HG03064 (cell line): ENCODE measurements at regions not wholly inside any gene's neighbourhood (a gene's known extent, or its start where the extent isn't known, plus 50 kb on each side); places are given as distances from the start of the nearest gene placed in this dataset.

Experiments used
- ATAC-seq: cut with Tn5 transposase; IDR thresholded peaks from one replicate; pipeline ENCODE4 v1.9.1; 2021; ENCODE audit warnings: low read depth; ENCODE audit not compliant: unreplicated experiment

DNA sequence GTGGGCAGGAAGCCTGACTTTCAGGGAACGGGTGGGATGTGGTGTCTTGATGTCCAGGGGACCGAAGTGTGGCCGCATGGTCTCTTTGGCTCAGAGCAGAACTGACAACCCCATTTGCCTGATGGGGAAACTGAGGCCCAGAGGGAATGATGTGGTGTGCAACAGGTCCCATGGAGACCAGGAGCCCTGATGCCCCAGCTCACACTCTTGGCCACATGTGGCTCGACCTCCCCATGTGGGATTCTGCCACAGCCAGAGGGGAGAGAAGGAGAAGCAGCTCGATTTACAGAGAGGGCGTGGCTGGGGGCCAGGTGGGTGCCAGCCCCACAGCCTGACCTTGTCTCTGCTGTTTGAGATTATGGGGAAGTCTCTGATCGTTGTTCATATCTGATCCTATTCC, 128.1 kb downstream of the TEX29 start:
- no peak for ATAC-seq

DNA sequence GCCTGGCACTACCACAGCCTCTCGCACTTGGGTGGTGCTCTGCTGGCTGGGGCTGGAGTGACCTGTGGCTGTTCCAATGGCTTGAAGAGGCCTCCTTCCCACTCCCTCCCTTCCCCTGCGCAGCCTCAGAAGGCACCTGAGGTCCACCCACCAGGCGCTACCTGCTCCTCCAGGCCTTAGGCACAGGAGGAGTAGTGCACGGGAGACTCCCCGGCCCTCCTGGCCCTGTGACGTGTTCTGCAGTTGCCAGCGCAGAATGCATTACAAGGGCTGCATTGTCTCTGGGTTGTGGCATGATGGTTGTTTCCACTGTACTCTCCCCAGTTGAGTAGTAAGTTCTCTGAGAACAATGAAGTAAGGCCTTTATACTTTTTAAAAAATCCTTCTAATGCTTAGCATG, 128.6 kb downstream of the TEX29 start:
- ATAC-seq, result no peak

DNA sequence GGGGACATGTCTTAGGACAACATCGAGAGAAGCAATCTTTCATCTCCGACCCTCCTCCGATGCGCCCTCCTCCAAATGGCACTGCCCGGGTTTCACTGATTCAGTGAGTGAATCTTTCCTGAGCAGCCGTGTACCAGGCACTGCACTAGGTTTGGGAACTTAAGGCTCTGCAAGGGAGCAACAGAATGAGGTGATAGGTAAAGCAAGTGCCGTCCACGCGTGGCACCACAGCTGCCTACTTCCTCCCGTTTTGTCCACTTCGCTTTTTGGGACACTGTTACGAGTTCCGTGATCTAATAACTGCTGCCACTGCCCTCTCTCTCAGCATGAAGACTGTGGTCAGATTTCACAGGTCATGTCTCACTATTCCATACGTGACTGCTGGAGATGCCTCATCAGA, 131.0 kb downstream of the TEX29 start:
- no peak for ATAC-seq

DNA sequence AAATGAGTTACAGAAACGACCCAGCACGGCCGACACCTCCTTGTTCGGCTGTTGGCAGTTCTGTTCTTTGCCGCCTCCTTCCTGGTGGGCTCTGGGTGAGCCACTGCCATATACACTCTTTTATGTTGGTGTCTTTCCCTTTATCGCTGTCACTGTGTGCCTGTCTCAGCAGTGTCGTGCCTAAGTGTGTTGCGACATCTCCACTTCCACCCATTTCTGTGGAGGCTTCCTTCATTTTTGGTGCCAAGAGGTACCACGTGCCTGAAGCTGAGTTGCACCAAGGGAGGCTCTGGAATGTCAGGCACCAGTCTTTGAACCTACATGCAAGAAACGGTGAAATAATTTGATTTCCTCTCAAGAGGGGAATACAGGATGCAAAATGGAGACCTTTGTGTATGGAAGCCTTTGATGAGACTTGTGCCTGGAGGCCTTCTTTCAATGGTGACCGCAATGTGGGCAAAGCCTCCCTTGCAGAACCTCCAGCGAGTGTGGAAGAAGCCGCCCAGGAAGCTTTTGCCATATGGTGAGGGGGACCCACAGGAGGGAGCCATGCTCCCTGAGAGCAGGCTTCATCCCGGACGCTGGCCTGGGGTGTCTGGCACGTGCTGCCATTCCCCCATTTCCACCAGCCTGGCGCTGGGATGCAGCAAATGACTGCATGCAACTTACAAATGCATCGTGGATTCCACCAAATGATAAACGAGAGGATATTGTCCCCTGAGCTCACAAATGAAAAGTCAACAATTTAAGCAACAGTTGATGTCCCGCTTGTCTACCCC, 136.2 kb downstream of the TEX29 start:
- no peak for ATAC-seq

DNA sequence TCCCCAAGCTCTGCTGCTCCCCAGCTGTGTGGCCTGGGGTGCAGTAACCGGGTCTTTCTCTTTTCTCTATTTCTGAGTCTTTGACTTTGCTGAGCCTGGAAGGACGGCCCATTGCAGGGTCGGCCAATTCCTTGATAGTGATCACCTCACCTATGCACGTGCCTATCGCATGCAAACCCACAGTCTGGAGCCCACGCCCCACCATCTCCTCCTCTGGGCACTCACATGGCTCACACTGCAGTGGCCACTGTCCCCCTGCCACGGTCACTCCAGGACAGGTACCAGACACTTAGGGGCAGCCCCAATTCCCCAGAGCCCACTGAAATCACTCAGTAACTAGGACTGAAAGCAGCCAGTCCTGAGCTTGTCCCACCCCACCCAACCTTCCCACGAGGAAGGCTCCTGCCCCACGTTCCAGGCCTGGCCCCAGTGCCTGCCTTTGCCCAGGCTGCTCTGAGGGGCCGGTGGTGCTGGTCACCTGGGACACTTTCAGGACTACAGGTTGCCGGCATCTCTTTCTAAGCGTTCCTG, 137.6 kb downstream of the TEX29 start:
- no peak for ATAC-seq

DNA sequence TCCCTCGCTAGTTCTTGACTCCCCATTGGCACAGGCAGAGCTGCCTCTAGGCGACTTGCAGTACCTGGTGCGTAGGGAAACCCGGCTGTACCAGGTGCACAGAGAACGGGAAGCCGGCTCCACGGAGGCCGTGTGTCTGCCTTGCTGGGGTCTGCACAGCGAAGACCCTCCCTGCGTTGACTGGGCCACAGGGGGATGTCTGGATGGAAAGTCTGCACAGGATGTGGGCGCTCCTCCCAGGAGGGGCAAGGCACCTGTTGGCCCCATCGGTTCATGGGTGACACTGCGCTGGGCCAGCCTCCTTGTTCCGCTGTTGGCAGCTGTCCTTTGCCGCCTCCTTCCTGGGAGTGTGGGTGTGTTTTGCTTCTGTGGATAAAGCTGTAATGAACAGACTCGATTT, 138.3 kb downstream of the TEX29 start:
- no peak for ATAC-seq

DNA sequence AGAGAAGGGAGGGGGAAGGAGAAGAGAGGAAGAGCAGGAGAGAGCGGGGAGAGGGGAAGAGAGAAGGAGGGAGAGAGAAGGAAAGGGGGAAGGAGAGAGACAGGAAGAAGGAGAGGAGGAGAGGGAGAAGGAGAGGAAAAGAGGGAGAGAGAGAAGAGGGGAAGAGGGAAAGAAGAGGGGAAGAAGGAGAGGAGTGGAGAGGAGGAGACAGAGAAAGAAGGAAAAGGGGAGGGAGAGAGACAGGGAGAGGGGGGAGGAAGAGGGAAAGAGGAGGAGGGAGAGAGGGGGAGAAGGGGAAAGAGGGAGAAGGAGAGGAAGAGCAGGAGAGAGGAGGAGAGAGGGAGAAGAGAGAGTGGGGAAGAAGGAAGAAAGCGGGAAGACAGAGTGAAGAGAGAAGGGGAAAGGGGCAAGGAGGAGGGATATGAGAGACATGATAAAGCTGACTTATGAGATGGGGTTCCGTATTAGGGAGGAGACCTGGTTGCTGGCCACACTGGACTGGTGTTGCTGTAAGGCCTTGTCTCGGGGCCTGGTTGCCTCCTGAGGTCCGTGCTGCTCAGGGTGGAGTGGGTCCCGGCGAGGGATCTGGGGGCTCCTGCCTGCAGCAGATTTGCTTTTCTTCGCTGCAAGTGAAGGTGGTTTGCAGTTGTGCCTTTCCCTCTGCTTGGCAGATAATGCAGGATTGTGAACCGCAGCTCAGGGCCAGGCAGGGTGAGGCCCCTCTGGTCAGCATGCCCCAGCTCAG, 139.5 kb downstream of the TEX29 start:
- ATAC-seq, result no peak

DNA sequence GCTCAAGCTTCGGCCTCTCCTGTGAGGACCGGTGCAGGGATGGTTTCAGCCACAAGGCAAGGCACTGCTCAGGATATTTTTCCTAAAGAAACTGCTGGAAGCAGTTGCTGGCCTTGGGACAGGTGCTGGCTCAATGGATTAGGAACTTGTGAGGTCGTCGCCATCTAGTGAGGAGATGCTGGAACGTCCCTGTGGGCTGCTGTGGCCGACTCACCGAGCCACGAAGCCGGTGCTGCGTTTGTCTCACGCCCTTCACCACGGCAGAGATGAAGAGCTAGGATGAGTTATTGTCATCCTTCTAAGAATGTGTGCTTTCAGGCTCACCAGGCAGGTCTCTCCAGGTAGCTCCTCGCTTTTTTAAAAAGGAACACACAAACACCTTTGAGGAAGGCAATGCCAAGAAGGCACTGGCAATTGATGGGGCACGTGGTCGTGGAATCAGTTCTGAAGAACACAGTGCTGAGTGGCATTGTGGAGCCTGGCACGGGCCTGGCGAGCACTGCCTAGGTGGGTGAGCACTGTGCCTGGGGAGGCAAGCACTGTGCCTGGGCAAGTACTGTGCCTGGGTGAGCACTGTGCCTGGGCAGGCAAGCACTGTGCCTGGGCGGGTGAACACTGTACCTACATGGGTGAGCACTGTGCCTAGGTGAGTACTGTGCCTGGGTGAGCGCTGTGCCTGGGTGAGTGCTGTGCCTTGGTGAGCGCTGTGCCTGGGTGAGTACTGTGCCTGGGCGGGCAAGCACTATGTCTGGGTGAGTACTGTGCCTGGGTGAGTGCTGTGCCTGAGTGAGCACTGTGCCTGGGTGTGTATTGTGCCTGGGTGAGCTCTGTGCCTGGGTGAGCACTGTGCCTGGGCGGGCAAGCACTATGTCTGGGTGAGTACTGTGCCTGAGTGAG, 140.4 kb downstream of the TEX29 start:
- no peak for ATAC-seq

DNA sequence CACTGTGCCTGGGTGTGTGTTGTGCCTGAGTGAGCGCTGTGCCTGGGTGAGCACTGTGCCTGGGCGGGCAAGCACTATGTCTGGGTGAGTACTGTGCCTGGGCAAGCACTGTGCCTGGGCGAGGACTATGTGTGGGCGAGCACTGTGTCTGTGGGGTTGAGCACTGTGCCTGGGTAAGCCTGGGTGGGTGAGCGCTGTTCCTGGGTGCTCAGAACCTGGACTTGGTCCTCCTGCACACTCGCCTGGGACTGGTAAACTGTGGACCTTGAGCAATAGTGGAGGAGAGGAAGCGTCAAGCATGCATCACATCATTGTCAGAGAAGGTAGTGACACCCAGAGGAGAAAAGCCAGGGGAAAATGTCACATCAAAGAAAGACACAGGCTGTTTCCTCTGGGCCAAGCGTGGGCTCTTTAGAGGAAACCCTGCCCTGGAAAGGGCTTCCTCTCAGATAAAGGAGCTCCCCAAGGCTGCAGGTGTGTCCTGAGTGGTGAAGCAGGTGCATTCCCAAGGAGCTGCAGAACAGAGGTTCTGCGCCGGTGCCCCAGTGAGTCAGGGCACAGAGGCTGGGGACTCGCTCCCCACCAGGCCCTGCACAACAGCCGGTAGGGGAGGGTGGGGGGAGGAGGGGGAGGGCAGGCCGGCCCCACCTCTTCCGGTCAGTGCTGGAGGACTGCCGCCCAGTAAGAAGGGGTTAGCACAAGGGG, 141.2 kb downstream of the TEX29 start:
- ATAC-seq, result no peak

DNA sequence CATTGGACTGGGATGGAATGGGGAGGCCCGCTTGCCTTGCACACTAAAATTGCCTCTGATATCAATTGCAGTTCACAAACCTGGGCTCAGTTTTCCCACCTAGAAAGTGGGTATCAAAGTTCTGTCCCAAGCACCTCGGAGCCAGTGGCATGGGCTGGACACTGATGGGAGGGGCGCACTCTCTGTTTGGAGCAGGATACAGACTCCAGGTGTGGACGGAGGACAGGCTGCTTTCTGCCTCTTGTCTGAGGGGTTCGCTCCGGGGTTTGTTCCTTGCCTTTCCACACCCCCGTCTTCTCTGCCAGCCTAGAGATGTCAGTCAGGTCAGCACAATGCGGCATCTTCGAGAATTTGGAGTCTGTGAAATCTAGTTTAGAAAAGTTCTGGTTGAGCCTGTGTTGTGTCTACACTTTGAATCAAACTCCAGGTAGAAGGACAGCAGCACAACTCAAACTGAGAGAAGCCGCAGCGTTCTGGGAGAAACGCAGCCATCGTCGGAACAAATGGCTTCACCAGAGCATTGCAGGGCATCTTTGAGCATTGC, 141.9 kb downstream of the TEX29 start:
- ATAC-seq, result no peak

DNA sequence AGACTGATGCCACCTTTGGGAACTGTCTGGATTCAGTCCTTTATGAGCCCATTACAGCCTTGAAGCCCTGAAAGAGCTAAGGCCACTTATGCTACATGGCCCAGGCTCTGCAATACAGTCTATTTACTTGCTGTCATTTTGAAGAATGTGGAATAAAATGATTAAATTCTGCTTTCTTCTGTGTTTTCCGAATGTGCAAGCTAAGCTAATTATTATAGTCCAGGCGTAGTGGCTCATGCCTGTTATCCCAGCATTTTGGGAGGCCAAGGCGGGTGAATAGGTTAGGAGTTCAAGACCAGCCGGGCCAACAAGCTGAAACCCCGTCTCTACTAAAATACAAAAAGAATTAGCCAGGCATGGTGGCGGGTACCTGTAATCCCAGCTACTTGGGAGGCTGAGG, 142.5 kb downstream of the TEX29 start:
- ATAC-seq, result no peak

DNA sequence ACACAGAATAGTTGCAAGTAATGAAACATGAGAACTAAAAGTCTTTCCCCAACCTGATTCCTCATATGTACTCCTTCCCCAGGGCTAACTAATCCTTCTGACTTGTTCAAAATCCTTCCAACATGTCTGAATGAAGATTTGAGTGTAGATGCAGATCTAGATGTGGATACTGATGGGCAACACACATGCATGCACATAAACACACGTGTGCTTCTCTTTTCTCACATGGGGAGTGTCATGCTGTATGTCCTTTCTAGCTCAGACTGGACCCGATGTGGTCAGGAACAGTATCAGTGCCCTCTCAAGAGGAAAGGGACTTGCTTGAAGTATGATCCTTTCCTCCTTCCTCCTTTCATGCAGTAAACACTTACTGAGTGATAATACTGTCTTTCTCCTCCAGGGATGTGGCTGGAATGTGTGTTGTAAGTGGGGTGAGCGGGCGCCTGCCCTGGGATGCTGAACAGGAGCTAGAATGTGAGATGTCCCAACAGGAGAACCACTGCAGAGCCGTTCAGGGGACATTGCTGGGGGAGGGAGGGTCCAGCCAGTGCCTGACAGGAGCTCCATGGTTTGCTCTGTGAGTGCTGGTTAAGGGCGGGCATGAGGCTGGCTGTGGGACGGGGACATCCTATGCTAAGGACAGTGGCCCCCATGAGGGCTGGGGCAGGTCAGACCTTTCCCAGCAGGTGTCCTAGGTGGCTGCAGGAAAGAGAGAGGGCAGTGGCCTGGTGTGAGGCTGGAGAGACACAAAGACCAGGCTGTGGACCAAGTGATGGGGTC, 146.9 kb downstream of the TEX29 start:
- no peak for ATAC-seq

DNA sequence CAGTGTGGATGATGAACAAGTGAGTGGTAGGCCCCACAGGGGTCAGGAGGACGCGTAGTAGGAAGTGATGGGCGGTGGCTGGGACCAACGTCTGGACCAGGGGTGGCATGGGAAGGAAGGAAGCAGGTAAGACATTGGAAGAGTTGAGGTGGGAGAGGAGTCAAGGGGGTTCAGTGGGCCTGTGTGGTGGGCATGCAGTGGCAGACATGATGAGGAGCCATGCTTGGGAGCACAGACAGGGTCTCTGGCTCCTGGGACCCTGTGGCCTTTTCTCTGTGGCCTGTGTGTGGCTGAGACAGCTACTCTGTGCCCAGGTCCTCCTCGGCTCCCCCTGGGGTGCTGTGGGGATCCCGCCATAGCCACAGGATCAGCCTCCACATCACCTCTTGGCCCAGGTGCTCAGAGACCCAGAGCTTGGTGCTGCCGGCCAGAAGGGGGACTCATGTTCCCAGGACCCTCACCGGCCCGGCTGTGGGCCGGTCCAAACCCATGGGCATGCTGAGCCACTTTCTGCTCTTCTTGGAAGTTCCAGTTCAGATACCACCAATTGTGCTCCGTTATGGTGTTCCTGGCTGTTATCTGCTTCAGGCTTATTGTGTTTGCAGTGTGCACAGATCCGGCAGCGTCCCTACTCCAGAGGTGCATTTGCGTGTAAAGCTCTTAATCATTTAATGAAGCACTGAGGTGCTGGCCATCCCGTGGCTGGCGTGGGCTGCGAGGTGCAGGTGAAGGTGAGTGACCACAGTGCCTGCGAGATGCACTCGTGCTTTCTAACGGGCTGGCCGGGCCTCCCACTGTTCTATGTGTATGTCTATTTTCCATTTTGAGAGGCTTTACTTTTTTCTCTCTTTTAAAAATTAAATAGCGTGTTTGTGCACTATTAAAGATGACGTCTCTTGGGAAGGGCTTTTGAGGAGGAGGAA, 147.9 kb downstream of the TEX29 start:
- no peak for ATAC-seq

DNA sequence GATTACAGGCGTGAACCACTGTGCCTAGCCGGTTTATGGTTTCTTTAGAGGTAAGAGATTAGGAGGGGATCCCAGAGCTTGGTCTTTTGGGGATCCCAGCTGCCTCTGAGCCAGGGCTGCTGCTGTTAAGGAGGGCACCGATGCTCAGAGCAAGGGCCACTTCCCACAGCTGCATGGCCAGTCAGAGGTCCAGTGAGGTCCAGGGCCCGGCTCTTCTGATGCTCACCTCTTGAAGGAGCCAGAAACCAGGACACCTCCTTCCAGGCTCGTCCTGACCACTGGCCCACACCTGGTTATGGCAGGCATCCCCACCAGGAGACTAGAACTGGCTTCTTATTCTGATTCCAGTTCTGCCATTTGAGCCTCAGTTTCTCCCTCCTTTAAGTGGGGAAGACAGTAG, 149.0 kb downstream of the TEX29 start:
- no peak for ATAC-seq

DNA sequence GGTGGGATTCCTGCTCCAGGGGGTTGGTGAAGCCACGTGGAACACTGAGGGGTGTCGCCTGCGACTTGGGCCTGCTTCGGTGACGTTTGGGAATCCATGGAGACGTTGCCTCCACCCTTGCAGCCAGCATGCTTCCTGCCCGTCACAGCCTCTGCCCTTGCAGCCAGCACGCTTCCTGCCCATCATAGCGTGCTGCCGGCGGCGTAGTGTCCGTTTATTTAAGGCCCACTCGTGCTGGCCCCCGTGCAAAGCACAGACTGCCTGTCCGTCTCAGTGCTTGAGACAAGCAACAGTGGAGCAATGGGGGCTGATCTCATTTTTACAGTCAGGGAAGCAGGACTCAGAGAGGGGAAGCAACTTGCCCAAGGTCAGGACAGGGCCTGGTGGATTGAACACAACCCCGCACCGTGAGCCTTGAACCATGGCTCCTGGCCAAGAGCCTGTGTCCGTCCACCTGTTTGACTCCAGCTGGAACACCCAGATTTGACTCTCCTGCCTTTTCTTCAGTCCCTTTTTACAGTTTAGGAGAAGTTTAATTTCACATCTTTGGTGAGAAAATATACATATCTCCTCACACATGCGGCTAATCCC, 149.6 kb downstream of the TEX29 start:
- ATAC-seq, result no peak

DNA sequence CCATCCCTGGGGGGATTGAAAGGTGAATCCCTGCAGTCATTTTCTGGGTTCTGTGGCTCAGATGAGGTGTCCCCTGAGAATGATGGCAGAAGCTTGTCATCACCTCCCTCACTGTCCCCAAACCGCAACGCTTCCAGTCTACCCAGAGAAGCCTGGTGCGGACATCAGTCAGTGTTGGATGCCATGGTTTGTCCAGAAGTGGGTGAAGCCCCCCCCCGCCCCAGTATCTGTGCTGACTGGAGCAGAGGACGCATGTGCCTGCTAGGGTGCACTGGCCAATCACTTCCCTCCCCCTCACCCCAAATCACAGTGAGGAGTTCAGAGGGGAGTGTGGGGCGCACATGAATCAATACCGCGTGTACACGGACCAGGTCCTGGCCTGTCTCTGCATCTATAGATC, 150.5 kb downstream of the TEX29 start:
- no peak for ATAC-seq

DNA sequence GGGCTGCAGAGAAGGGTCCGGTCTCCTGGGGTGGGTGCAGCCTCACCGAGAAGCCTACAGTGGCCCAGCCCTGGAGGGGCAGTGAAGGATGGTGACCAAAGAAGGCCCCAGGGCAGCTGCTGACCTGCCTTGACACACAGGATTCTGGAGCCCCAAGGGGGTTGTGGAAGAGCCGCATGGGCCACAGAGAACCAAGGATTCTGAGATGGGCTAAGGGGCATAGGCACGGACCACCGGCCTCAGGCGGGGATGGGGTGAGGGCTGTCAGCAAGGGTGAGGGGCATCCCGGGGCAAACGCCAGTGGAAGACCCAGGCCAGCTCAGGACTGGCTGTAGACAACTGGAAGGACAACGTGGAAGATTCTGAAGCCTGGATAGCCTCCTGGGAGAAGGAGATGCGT, 151.6 kb downstream of the TEX29 start:
- ATAC-seq, result no peak
